ENCODE measurements at regions not wholly inside any gene's neighbourhood (a gene's known extent, or its start where the extent isn't known, plus 50 kb on each side); places are given as distances from the start of the nearest gene placed in this dataset.

DNA sequence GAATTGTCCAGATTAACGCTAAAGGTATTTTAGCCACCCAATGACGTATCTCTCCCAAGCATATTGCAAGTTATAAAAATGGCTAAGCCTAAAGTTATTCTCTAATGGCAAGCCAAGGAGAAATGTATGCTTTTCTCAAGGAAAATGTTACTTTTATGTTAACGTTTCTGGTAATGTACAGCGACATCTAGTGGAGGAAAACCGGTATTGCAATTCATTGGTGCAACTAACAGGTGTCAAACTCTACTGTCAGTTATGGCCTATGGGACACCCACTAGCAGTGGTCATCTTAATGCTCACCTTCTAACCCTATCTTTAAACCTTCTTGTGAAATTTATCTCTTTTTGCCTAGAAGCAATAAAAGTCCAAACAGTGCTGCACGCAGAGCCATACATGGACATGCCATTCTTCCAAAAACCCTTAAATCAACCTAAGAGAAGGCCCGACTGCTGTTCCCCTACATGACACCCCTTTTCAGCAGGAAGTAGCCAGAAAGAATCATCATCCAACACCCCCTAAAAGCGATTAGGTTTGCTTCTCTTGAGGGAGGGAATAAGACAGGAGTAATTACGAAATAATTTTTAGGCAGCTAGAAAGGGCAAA is 68.7 kb upstream of the LRIF1 start:
- no peak overlapping the region for H3K27ac ChIP-seq
- CTCF ChIA-PET = interaction anchor here (0.7 to 1.0 kb wide), 2 partner anchors 13 to 257 kb away, joined by 3 read pairs; no protein-coding TSS in a partner anchor
- POLR2A ChIA-PET (ENCODE audit: low non-redundant PET) = no interaction called here
- peak; percentile 44 for DNase-seq (ENCODE audit: low spot score)
- TF ChIP-seq CTCF (conservative IDR thresholded peaks at IDR 0.05; ENCODE audit: low read depth) = peak; percentile 87

GRCh38 chr1:111030590-111030989 is 66.9 kb upstream of the LRIF1 start:
- peak; percentile 77 for TF ChIP-seq CTCF (conservative IDR thresholded peaks at IDR 0.05; ENCODE audit: low read depth)
- POLR2A ChIA-PET (ENCODE audit: low non-redundant PET) = no interaction called here
- CTCF ChIA-PET = interaction anchor here (0.6 to 1.4 kb wide), 9 partner anchors 12 to 369 kb away, joined by 3 to 5 read pairs (median 3); no protein-coding TSS in a partner anchor
- H3K27ac ChIP-seq = no peak overlapping the region
- peak; percentile 33 for DNase-seq (ENCODE audit: low spot score)

- no peak for TF ChIP-seq CTCF (conservative IDR thresholded peaks at IDR 0.05; ENCODE audit: low read depth)
- ChIA-PET POLR2A (ENCODE audit: low non-redundant PET) (no interaction called here), CTCF (no interaction called here)
- DNase-seq (ENCODE audit: low spot score) = no peak
- H3K27ac ChIP-seq = no peak overlapping the region
Measured at GRCh38 chr1:111025109-111025508, 61.4 kb upstream of the LRIF1 start.

DNA sequence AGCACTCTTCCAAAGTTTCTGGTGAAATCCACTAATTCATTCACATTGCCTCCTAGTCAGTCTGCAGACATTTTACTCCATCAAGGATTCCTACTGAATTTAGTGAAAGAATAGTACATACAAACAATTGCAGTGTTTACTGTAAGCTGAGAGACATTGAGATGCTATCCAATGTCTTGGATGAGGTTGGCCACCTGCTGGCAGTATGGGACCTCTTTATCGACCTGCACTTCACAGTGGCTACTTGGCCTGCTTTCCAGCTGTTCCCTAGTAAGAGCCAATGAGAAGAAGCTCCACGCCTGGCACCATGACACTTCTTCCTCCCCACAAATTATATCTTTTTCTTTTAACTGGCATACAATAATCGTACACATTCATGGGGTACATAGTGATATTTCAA is 51.5 kb upstream of the LRIF1 start:
- CTCF ChIA-PET = no interaction called here

More for the DNA sequence above, 51.5 kb upstream of the LRIF1 start:
- H3K27ac ChIP-seq = no peak overlapping the region
- DNase-seq (ENCODE audit: low spot score) = no peak
- no peak for TF ChIP-seq CTCF (conservative IDR thresholded peaks at IDR 0.05; ENCODE audit: low read depth)
- POLR2A ChIA-PET (ENCODE audit: low non-redundant PET) = no interaction called here
